WTC11 (cell line): ENCODE measurements at regions not wholly inside any gene's neighbourhood (a gene's known extent, or its start where the extent isn't known, plus 50 kb on each side); places are given as distances from the start of the nearest gene placed in this dataset.
"Not testable (repeated sequence)": the region's sequence is repeated elsewhere in the genome, so short reads cannot be mapped to it uniquely, and the experiment has no call there.

Experiments
- ATF1 ChIP-seq: sonication (generic); formaldehyde crosslinking; IDR thresholded peaks from 2 replicates; pipeline ENCODE4 v1.8.1; 2023; ENCODE audit warnings: mild to moderate bottlenecking, moderate library complexity, missing genetic modification reagents
- CREB1 ChIP-seq: sonication (generic); formaldehyde crosslinking; IDR thresholded peaks from 2 replicates; pipeline ENCODE4 v1.8.0; 2023; ENCODE audit warnings: mild to moderate bottlenecking, missing genetic modification reagents
- CTCF ChIP-seq: fragments of 200-600 bp; IDR thresholded peaks from 2 replicates; pipeline ENCODE4 v1.8.0; 2022; ENCODE audit warnings: antibody characterized with exemption
- TCF7 ChIP-seq: sonication (generic); formaldehyde crosslinking; IDR thresholded peaks from 2 replicates; pipeline ENCODE4 v1.8.0; 2022; ENCODE audit warnings: mild to moderate bottlenecking, low read depth, missing genetic modification reagents, moderate library complexity
- USF2 ChIP-seq: sonication (generic); formaldehyde crosslinking; IDR thresholded peaks from 2 replicates; pipeline ENCODE4 v1.8.1; 2023; ENCODE audit warnings: mild to moderate bottlenecking, missing genetic modification reagents, moderate library complexity
- TF ChIP-seq, protein P1 (sequence below): sonication (generic); formaldehyde crosslinking; IDR thresholded peaks from 2 replicates; pipeline ENCODE4 v1.8.0; 2022; ENCODE audit warnings: mild to moderate bottlenecking, missing genetic modification reagents

DNA sequence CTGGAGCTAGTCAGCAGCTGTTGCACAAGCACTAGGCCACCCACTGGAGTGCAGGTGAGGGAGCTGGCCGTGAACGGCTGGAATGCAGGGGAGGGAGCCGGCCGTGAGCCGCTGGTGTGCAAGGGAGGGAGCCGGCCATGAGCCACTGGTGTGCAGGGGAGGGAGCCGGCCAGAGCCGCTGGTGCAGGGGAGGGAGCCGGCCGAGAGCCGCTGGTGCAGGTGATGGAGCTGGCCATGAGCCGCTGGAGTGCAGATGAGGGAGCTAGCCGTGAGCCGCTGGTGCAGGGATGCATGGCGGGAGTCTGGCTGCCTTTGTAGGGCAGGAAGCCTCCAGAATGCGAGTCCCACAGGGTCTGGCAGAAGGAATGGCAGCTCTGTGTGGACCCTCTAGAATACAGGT lies 1470.0 kb upstream of the DEFB115 start:
- not testable (repeated sequence) for TF ChIP-seq CTCF; USF2 (CRISPR knock-in tag); ATF1; TCF7 (CRISPR knock-in tag); CREB1
- TF ChIP-seq, protein P1, sequence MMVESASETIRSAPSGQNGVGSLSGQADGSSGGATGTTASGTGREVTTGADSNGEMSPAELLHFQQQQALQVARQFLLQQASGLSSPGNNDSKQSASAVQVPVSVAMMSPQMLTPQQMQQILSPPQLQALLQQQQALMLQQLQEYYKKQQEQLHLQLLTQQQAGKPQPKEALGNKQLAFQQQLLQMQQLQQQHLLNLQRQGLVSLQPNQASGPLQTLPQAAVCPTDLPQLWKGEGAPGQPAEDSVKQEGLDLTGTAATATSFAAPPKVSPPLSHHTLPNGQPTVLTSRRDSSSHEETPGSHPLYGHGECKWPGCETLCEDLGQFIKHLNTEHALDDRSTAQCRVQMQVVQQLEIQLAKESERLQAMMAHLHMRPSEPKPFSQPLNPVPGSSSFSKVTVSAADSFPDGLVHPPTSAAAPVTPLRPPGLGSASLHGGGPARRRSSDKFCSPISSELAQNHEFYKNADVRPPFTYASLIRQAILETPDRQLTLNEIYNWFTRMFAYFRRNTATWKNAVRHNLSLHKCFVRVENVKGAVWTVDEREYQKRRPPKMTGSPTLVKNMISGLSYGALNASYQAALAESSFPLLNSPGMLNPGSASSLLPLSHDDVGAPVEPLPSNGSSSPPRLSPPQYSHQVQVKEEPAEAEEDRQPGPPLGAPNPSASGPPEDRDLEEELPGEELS (CRISPR knock-in tag), result not testable (repeated sequence)
